ENCODE measurements at regions not wholly inside any gene's neighbourhood (a gene's known extent, or its start where the extent isn't known, plus 50 kb on each side); places are given as distances from the start of the nearest gene placed in this dataset.

DNA sequence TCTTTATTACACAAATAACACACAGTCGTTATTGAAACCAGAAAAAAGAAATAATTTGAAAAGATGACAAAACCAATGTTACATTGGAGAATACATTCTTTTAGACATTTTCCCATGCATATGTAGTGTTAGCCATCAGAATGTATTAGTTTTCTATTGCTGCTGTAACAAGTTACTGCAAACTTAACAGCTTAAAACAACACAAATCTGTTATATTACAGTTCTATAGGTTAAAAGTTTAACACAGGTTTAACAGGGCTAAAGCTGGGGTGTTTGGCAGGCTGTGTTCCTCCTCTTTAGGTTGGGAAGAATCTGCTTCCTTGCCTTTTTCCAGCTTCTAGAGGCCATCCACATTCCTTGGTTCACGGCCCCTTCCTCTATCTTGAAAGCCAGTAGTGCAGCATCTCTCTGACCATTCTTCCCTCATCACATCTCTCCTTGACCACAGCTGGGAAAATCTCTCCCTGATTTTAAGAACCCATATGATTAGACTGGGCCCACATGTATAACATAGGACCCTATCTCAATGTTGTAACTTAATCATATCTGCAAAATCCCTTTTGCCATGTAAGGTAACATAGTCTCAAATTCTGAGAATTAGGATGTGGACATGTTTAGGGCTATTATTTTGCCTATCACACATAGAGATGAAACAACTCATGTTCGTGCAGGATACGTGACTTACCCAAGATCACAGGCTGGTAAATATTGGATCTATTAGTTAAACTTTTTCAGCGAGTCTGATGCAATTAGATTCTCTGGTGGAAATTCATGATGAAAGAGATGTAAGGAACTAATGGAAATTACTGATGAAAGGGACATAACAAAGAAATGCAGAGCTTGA, 145.4 kb upstream of the TMEM170B start:
- H3K27ac Mint-ChIP-seq (ENCODE audit: unreplicated experiment): no peak overlapping the region
- TF ChIP-seq, protein P1, sequence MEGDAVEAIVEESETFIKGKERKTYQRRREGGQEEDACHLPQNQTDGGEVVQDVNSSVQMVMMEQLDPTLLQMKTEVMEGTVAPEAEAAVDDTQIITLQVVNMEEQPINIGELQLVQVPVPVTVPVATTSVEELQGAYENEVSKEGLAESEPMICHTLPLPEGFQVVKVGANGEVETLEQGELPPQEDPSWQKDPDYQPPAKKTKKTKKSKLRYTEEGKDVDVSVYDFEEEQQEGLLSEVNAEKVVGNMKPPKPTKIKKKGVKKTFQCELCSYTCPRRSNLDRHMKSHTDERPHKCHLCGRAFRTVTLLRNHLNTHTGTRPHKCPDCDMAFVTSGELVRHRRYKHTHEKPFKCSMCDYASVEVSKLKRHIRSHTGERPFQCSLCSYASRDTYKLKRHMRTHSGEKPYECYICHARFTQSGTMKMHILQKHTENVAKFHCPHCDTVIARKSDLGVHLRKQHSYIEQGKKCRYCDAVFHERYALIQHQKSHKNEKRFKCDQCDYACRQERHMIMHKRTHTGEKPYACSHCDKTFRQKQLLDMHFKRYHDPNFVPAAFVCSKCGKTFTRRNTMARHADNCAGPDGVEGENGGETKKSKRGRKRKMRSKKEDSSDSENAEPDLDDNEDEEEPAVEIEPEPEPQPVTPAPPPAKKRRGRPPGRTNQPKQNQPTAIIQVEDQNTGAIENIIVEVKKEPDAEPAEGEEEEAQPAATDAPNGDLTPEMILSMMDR (conservative IDR thresholded peaks at IDR 0.05): no peak
- H3K9me3 Mint-ChIP-seq: peaks cover 21% of the 10 kb centered on the region

DNA sequence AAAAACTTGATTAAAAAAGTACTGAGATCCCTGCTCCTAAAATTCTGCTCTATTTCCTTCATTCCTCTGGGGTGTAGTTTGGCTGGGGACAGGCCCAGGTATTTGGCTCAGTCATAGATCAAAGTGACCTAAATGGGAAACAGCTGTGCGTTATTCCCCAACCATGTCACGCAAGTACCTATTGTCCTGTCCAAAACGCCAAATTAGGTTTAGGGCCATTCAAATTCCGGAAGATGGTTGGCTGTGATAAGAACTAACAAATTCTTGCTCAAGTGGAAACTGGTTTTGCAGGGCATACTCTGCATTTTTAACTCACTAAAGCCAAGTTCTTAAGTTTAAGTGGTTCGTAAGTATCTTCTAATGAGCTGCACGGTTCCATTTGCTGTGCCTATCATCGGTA, 147.6 kb upstream of the TMEM170B start:
- no peaks in the 10 kb centered on the region for H3K36me3 Mint-ChIP-seq (ENCODE audit: low read depth)
- peaks cover 11% of the 10 kb centered on the region for H3K9me3 Mint-ChIP-seq
- DNase-seq (ENCODE audit: low read depth, low spot score): no peak
- no peak overlapping the region for H3K27ac Mint-ChIP-seq (ENCODE audit: unreplicated experiment)
- H3K4me1 Mint-ChIP-seq: peaks cover 15% of the 10 kb centered on the region
- no peak overlapping the region for H3K4me3 Mint-ChIP-seq
- TF ChIP-seq, protein P1 (conservative IDR thresholded peaks at IDR 0.05): no peak
- H3K27me3 Mint-ChIP-seq (ENCODE audit: low read depth): no peaks in the 10 kb centered on the region

More for the DNA sequence above, 145.4 kb upstream of the TMEM170B start:
- no peak for DNase-seq (ENCODE audit: low read depth, low spot score)
- H3K27me3 Mint-ChIP-seq (ENCODE audit: low read depth): no peaks in the 10 kb centered on the region
- no peak overlapping the region for H3K4me3 Mint-ChIP-seq
- no peaks in the 10 kb centered on the region for H3K36me3 Mint-ChIP-seq (ENCODE audit: low read depth)
- peaks cover 15% of the 10 kb centered on the region for H3K4me1 Mint-ChIP-seq

DNA sequence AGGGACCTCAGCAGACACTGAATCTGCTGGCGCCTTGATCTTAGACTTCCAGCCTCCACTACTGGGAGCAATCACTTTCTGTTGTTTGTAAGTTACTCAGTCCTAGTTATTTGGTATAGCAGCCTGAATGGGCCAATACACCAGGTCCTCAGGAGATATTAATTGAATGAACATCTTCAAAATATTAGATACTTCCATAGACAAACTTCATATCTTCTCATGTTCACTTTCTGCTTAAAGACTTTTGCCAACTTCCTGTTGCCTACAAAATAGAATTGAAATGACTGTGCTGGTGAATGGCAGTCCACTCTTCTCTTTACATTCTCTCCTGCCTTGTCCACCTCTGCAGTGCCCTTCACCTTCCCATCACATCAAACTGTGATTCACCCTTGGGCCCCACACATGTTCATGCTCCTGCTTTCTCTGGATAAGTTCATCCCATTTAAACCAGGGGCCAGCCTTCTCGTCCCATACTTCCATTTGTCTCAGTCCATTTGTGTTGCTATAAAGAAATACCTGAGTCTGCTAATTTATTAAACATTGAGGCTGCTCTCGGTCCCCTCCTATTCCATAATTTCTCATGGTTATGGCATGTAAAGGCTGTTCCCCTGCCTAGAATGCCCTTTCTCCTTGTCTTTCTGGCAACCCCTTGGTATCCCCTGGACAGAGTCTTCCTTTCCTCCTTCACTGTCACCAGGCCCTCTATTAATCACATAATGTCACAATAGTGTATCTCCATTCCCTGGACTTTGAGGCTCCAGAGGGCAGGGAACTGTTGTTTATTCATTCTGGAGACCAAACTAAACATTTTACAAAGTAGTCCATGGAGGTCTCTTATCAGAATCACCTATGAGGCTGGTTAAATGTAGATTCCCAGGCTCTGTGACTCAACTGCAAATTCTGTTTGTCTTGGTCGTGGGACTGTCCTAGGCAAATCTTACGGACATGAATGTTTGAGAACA, 148.3 kb upstream of the TMEM170B start:
- TF ChIP-seq, protein P1 (conservative IDR thresholded peaks at IDR 0.05): no peak
- DNase-seq (ENCODE audit: low read depth, low spot score): no peak
- Mint-ChIP-seq H3K27ac (ENCODE audit: unreplicated experiment) (no peak overlapping the region), H3K36me3 (ENCODE audit: low read depth) (no peaks in the 10 kb centered on the region), H3K4me3 (no peak overlapping the region), H3K4me1 (peaks cover 11% of the 10 kb centered on the region), H3K27me3 (ENCODE audit: low read depth) (no peaks in the 10 kb centered on the region), H3K9me3 (peaks cover 8% of the 10 kb centered on the region)

DNA sequence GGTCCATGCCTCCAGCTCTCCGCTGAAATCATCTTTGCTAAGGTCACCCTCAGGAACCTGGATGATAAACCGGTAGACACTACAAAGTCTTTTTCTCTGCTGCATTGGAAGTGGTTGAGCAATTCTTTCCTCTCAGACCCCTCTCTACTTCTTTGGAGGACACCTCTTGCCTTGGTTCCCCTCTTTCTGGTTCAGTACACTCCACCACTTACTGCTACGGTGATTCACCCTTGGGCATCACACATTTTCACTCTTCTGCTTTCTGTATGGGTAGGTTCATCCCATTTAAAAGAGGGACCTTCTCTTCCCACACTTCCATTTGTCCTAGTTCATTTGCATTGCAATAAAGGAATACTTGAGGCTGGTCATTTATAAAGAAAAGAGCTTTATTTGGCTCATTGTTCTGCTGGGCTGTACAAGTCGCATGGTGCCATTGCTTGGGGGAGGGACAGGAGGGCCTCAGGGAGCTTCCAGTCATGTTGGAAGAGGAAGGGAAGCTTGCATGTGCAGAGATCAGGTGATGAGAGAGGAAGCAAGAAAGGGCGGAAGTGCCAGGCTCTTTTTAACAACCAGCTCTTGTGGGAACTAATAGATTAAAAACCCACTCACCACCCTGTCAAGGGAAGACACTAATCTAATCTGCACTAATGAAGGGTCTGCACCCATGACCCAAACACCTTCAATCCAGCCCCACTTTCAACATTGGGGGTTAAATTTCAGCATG, 149.7 kb upstream of the TMEM170B start:
- H3K4me1 Mint-ChIP-seq: peaks cover 1% of the 10 kb centered on the region
- H3K9me3 Mint-ChIP-seq: peaks cover 8% of the 10 kb centered on the region
- DNase-seq (ENCODE audit: low read depth, low spot score): no peak
- no peaks in the 10 kb centered on the region for H3K27me3 Mint-ChIP-seq (ENCODE audit: low read depth)
- no peaks in the 10 kb centered on the region for H3K36me3 Mint-ChIP-seq (ENCODE audit: low read depth)
- H3K27ac Mint-ChIP-seq (ENCODE audit: unreplicated experiment): no peak overlapping the region
- TF ChIP-seq, protein P1 (conservative IDR thresholded peaks at IDR 0.05): no peak
- no peak overlapping the region for H3K4me3 Mint-ChIP-seq

DNA sequence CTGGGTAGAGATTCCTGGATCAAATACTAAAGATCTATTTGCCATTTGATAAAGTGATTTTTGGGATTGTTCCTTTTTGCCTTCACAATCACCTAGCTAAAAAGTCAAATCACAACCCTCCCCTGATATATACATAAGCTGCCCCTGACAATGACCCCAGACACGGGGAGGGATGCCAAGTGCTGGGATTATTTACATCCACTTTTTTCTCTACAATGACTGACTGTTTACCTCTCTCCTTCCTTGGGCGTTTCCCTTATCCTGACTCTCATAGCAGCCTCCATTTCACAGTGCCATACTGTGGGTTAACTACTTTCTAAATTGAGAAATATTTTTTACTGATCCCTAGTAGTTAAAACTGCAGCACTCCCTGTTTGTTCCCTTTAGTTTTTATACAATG, 150.8 kb upstream of the TMEM170B start:
- peaks cover 4% of the 10 kb centered on the region for H3K9me3 Mint-ChIP-seq
- TF ChIP-seq, protein P1 (conservative IDR thresholded peaks at IDR 0.05): no peak
- no peaks in the 10 kb centered on the region for H3K27me3 Mint-ChIP-seq (ENCODE audit: low read depth)
- DNase-seq (ENCODE audit: low read depth, low spot score): no peak
- H3K4me1 Mint-ChIP-seq: no peaks in the 10 kb centered on the region
- no peaks in the 10 kb centered on the region for H3K36me3 Mint-ChIP-seq (ENCODE audit: low read depth)
- no peak overlapping the region for H3K27ac Mint-ChIP-seq (ENCODE audit: unreplicated experiment)
- H3K4me3 Mint-ChIP-seq: no peak overlapping the region
